ENCODE measurements at regions not wholly inside any gene's neighbourhood (a gene's known extent, or its start where the extent isn't known, plus 50 kb on each side); places are given as distances from the start of the nearest gene placed in this dataset.

GRCh38 chr12:107446476-107446875 is 239.1 kb upstream of the PWP1 start:
- TF ChIP-seq HDAC2 (CRISPR knock-in tag; IDR thresholded peaks at IDR 0.05) (no peak), MAX (IDR thresholded peaks at IDR 0.05) (no peak), SP1 (IDR thresholded peaks at IDR 0.05) (no peak), SP1 (CRISPR knock-in tag; IDR thresholded peaks at IDR 0.05) (no peak), HIC2 (CRISPR knock-in tag; IDR thresholded peaks at IDR 0.05; ENCODE audit: low read depth) (no peak), CTCF (CRISPR knock-in tag; IDR thresholded peaks at IDR 0.05) (no peak), MXI1 (IDR thresholded peaks at IDR 0.05; ENCODE audit: borderline replicate concordance, low read depth, low read length) (no peak), ZBTB3 (CRISPR knock-in tag; IDR thresholded peaks at IDR 0.05; ENCODE audit: borderline replicate concordance, low read depth) (no peak), NFYB (CRISPR knock-in tag; IDR thresholded peaks at IDR 0.05) (no peak), HDAC6 (IDR thresholded peaks at IDR 0.05; ENCODE audit: low read depth, low read length) (no peak)
